ENCODE measurements at regions not wholly inside any gene's neighbourhood (a gene's known extent, or its start where the extent isn't known, plus 50 kb on each side); places are given as distances from the start of the nearest gene placed in this dataset.

DNA sequence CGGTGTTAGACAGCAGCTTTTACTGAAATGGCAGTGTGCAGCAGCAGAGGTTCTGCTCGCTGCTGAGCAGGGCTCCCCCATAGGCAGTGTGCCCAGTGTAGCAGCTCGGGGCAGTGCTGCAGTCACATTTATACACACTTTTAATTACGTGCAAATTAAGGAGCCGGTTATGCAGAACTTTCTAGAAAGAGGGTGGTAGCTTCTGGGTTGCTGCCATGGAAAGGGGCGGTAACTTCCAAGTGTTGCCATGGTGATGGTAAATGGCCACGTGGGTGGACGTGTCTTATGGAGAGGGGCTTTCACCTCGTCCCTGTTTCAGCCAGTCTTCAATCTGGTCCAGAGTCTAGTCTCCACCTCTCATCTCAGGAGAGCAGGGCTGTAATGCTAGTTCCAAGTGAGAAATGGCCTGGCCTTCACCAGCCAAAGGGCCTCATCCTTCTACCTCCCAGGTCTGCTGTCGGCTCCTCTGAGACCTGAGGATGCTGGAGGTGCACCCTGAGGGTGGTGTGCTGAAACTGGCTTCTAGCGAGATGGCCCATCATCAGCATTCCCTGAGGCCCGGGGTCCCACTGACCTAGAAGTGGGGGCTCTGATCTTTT, 180.5 kb upstream of the PMEPA1 start:
- H3K79me1 ChIP-seq (ENCODE audit: low read depth, low read length), result no peaks in the 10 kb centered on the region
- no peaks in the 10 kb centered on the region for H3K79me2 ChIP-seq (ENCODE audit: control insufficient read depth in 1 of 2, insufficient read depth in 2 of 2, low read length in 2 of 2)
- H3K4ac ChIP-seq (replicated peaks; ENCODE audit: insufficient read length, low read depth, low read length), result no peak overlapping the region
- H3K4me3 ChIP-seq (ENCODE audit: extremely low read depth in 1 of 4, insufficient read depth in 2 of 4, low read depth in 3 of 4, low read length in 4 of 4), result no peak overlapping the region
- H3K14ac ChIP-seq (ENCODE audit: insufficient read length), result no peak overlapping the region
- TF ChIP-seq RFX5 (IDR thresholded peaks at IDR 0.05; ENCODE audit: borderline replicate concordance, low read depth, low read length) (no peak), KDM4A (IDR thresholded peaks at IDR 0.05; ENCODE audit: low read depth, low read length, severe bottlenecking) (no peak), JUN (IDR thresholded peaks at IDR 0.05; ENCODE audit: low read depth, low read length) (no peak), SP1 (IDR thresholded peaks at IDR 0.05; ENCODE audit: low read depth, low read length) (no peak), BCL11A (IDR thresholded peaks at IDR 0.05; ENCODE audit: low read depth in 2 of 2, low read length in 2 of 2) (no peak), RNF2 (IDR thresholded peaks at IDR 0.05; ENCODE audit: borderline replicate concordance, low read depth, low read length, missing control alignments, poor library complexity, severe bottlenecking) (no peak), MAFK (IDR thresholded peaks at IDR 0.05; ENCODE audit: low read depth, low read length) (no peak), TAF7 (optimal IDR thresholded peaks at IDR 0.05; ENCODE audit: borderline replicate concordance, low read depth, low read length) (no peak)
- no peak overlapping the region for H4K8ac ChIP-seq (ENCODE audit: extremely low read depth, insufficient read depth, low read length)
- FAIRE-seq (no peak), DNase-seq (ENCODE audit: low read depth in 1 of 2, low spot score in 2 of 2) (no peak)
- no peak overlapping the region for H4K91ac ChIP-seq (replicated peaks; ENCODE audit: insufficient read length, low read length)
- H2BK20ac ChIP-seq (ENCODE audit: low read length), result no peak overlapping the region
- 92% methylated on average over 11 of the region's 12 CpGs; no CpG with 5 or more reads in 1 of the 2 experiments for WGBS, 2 experiments (ENCODE audit: extremely low coverage in 1 of 2, insufficient coverage in 1 of 2, insufficient read length in 1 of 2, insufficient replicate concordance in 2 of 2, low coverage in 1 of 2, low lambda C conversion rate in 2 of 2, missing lambda C conversion rate in 1 of 2)
- H2BK120ac ChIP-seq (replicated peaks; ENCODE audit: low read depth, low read length), result no peak overlapping the region
- no peaks in the 10 kb centered on the region for H3K27me3 ChIP-seq (replicated peaks in 1 of 4; ENCODE audit: control insufficient read depth in 3 of 4, extremely low read depth in 1 of 4, insufficient read depth in 3 of 4, low read length in 3 of 4)
- H3K23me2 ChIP-seq (ENCODE audit: low read depth, low read length), result no peaks in the 10 kb centered on the region
- no peak overlapping the region for H3K18ac ChIP-seq (ENCODE audit: extremely low read depth, low read length)
- H2AFZ ChIP-seq (ENCODE audit: low read length), result no peak overlapping the region
- H3K56ac ChIP-seq (replicated peaks; ENCODE audit: insufficient read length, low read depth, low read length), result no peak overlapping the region
- H3K9me3 ChIP-seq (ENCODE audit: insufficient read depth in 2 of 2, low read depth in 1 of 2, low read length in 1 of 2), result no peaks in the 10 kb centered on the region
- H4K20me1 ChIP-seq (replicated peaks in 1 of 2; ENCODE audit: control insufficient read depth in 1 of 2, insufficient read depth in 2 of 2, low read length in 2 of 2), result peaks cover 0 to 2% of the 10 kb centered on the region in 2 experiments
- no peak overlapping the region for H3K27ac ChIP-seq (ENCODE audit: low read depth, low read length)
- H2BK12ac ChIP-seq (ENCODE audit: low read depth, low read length), result no peak overlapping the region
- H2BK15ac ChIP-seq (ENCODE audit: low read length), result no peak overlapping the region
- POLR2A ChIA-PET (ENCODE audit: partially characterized antibody), result no interaction called here
- H2BK5ac ChIP-seq (ENCODE audit: low read depth, low read length), result no peak overlapping the region
- H3K9ac ChIP-seq (replicated peaks in 1 of 4; ENCODE audit: extremely low read depth in 1 of 4, low read depth in 3 of 4, low read length in 3 of 4), result no peak overlapping the region
- H2AK5ac ChIP-seq (ENCODE audit: low read depth, low read length), result no peak overlapping the region
- H4K5ac ChIP-seq (ENCODE audit: insufficient read length, low read depth, low read length), result no peak overlapping the region
- CTCF ChIA-PET (ENCODE audit: partially characterized antibody), result interaction anchor here (1.6 kb wide), 1 partner anchor 18 kb away, joined by 3 read pairs; no protein-coding TSS in a partner anchor
- peaks cover 0 to 11% (median 3%) of the 10 kb centered on the region in 4 experiments; a peak in 4 of 7 replicates for H3K4me1 ChIP-seq (replicated peaks in 1 of 4; ENCODE audit: control insufficient read depth in 3 of 4, insufficient read depth in 4 of 4, low read length in 3 of 4)
- H3K36me3 ChIP-seq (ENCODE audit: control insufficient read depth in 2 of 4, insufficient read depth in 4 of 4, low read length in 3 of 4), result no peaks in the 10 kb centered on the region
- no peak overlapping the region for H3K4me2 ChIP-seq (ENCODE audit: insufficient read depth in 1 of 2, low read depth in 2 of 2, low read length in 2 of 2)
- no peak overlapping the region for H3K23ac ChIP-seq (ENCODE audit: insufficient read length)

All from H1 (cell line).